GM12892 (cell line): ENCODE measurements at regions not wholly inside any gene's neighbourhood (a gene's known extent, or its start where the extent isn't known, plus 50 kb on each side); places are given as distances from the start of the nearest gene placed in this dataset.

ENCODE experiments used
- POLR2A ChIP-seq: IDR thresholded peaks from 2 replicates; pipeline ENCODE4 v1.6.1; 2011; ENCODE audit warnings: low read depth, low read length, control low read depth
- POLR2AphosphoS5 ChIP-seq: IDR thresholded peaks from 2 replicates; pipeline ENCODE4 v1.6.1; 2011; ENCODE audit warnings: low read depth, low read length, control low read depth
- TAF1 ChIP-seq: IDR thresholded peaks from 2 replicates; pipeline ENCODE4 v1.6.1; 2011; ENCODE audit warnings: low read depth, mild to moderate bottlenecking, control low read depth, low read length, borderline replicate concordance

GRCh38 chr4:60187428-60187827 lies 1012.7 kb upstream of the ADGRL3 start:
- TF ChIP-seq POLR2AphosphoS5: no peak
- TF ChIP-seq POLR2A: no peak
- no peak for TF ChIP-seq TAF1
